ENCODE measurements at regions not wholly inside any gene's neighbourhood (a gene's known extent, or its start where the extent isn't known, plus 50 kb on each side); places are given as distances from the start of the nearest gene placed in this dataset.
"Not testable (repeated sequence)": the region's sequence is repeated elsewhere in the genome, so short reads cannot be mapped to it uniquely, and the experiment has no call there.

GRCh38 chr10:28892818-28893547, 215.7 kb downstream of the BAMBI start:
- no peaks in the 10 kb centered on the region for H3K36me3 ChIP-seq (ENCODE audit: control insufficient read depth, insufficient read depth, low read length)
- no peaks in the 10 kb centered on the region for H3K27me3 ChIP-seq (ENCODE audit: control insufficient read depth, insufficient read depth, low read length)
- DNase-seq (ENCODE audit: low read depth) = no peak
- ChIA-PET CTCF (interaction anchor here (0.6 kb wide), 1 partner anchor 226 kb away, joined by 5 read pairs; no protein-coding TSS in a partner anchor), POLR2A (no interaction called here)
- no peak overlapping the region for H3K4me3 ChIP-seq (ENCODE audit: low read depth, low read length)
- TF ChIP-seq CTCF (IDR thresholded peaks at IDR 0.05; ENCODE audit: insufficient read depth, low read depth, low read length) = no peak

GRCh38 chr10:28894146-28894545, 216.8 kb downstream of the BAMBI start:
- TF ChIP-seq CTCF (IDR thresholded peaks at IDR 0.05; ENCODE audit: insufficient read depth, low read depth, low read length) = no peak
- Histone ChIP-seq H3K36me3 (ENCODE audit: control insufficient read depth, insufficient read depth, low read length) (no peaks in the 10 kb centered on the region), H3K4me3 (ENCODE audit: low read depth, low read length) (no peak overlapping the region), H3K27me3 (ENCODE audit: control insufficient read depth, insufficient read depth, low read length) (no peaks in the 10 kb centered on the region)
- ChIA-PET POLR2A (no interaction called here), CTCF (interaction anchor here (0.9 kb wide), 1 partner anchor 10 kb away, joined by 4 read pairs; no protein-coding TSS in a partner anchor)
- DNase-seq (ENCODE audit: low read depth) = no peak

- H3K36me3 ChIP-seq (ENCODE audit: control insufficient read depth, insufficient read depth, low read length); CTCF ChIA-PET; H3K27me3 ChIP-seq (ENCODE audit: control insufficient read depth, insufficient read depth, low read length); H3K4me3 ChIP-seq (ENCODE audit: low read depth, low read length); DNase-seq (ENCODE audit: low read depth); POLR2A ChIA-PET: not testable (repeated sequence)
Measured at GRCh38 chr10:28895671-28896070, 218.3 kb downstream of the BAMBI start.

GRCh38 chr10:28896791-28897409, 219.6 kb downstream of the BAMBI start:
- H3K36me3 ChIP-seq (ENCODE audit: control insufficient read depth, insufficient read depth, low read length); POLR2A ChIA-PET; H3K27me3 ChIP-seq (ENCODE audit: control insufficient read depth, insufficient read depth, low read length); DNase-seq (ENCODE audit: low read depth); CTCF ChIA-PET; H3K4me3 ChIP-seq (ENCODE audit: low read depth, low read length): not testable (repeated sequence)

GRCh38 chr10:28897617-28898464, 220.5 kb downstream of the BAMBI start:
- ChIA-PET POLR2A (no interaction called here), CTCF (no interaction called here)
- no peak for TF ChIP-seq CTCF (IDR thresholded peaks at IDR 0.05; ENCODE audit: insufficient read depth, low read depth, low read length)
- no peaks in the 10 kb centered on the region for H3K27me3 ChIP-seq (ENCODE audit: control insufficient read depth, insufficient read depth, low read length)
- no peak overlapping the region for H3K4me3 ChIP-seq (ENCODE audit: low read depth, low read length)
- DNase-seq (ENCODE audit: low read depth) = no peak
- H3K36me3 ChIP-seq (ENCODE audit: control insufficient read depth, insufficient read depth, low read length) = no peaks in the 10 kb centered on the region

- Histone ChIP-seq H3K27me3 (ENCODE audit: control insufficient read depth, insufficient read depth, low read length) (no peaks in the 10 kb centered on the region), H3K4me3 (ENCODE audit: low read depth, low read length) (no peak overlapping the region), H3K36me3 (ENCODE audit: control insufficient read depth, insufficient read depth, low read length) (no peaks in the 10 kb centered on the region)
- no peak for DNase-seq (ENCODE audit: low read depth)
- ChIA-PET CTCF (no interaction called here), POLR2A (no interaction called here)
- no peak for TF ChIP-seq CTCF (IDR thresholded peaks at IDR 0.05; ENCODE audit: insufficient read depth, low read depth, low read length)
Measured at GRCh38 chr10:28902215-28902614, 224.9 kb downstream of the BAMBI start.

All from BJ (cell line).